HEK293 (cell line): ENCODE measurements at regions not wholly inside any gene's neighbourhood (a gene's known extent, or its start where the extent isn't known, plus 50 kb on each side); places are given as distances from the start of the nearest gene placed in this dataset.

Experiments
- SETDB1 ChIP-seq: IDR thresholded peaks from one replicate; pipeline ENCODE4 v1.6.1; 2017; ENCODE audit warnings: mild to moderate bottlenecking, low read length, moderate library complexity, mixed read lengths; ENCODE audit not compliant: insufficient read length
- ZNF148 ChIP-seq: fragments of 450-650 bp; formaldehyde crosslinking; IDR thresholded peaks from 2 replicates; pipeline ENCODE4 v1.5.0; 2017; ENCODE audit warnings: missing biosample characterization, missing genetic modification characterization, borderline replicate concordance

- TF ChIP-seq ZNF148 (no peak), SETDB1 (no peak)
Observed at GRCh38 chr3:150020527-150020926, 49.8 kb upstream of the PFN2 start (continued).
